ENCODE measurements at regions not wholly inside any gene's neighbourhood (a gene's known extent, or its start where the extent isn't known, plus 50 kb on each side); places are given as distances from the start of the nearest gene placed in this dataset.

DNA sequence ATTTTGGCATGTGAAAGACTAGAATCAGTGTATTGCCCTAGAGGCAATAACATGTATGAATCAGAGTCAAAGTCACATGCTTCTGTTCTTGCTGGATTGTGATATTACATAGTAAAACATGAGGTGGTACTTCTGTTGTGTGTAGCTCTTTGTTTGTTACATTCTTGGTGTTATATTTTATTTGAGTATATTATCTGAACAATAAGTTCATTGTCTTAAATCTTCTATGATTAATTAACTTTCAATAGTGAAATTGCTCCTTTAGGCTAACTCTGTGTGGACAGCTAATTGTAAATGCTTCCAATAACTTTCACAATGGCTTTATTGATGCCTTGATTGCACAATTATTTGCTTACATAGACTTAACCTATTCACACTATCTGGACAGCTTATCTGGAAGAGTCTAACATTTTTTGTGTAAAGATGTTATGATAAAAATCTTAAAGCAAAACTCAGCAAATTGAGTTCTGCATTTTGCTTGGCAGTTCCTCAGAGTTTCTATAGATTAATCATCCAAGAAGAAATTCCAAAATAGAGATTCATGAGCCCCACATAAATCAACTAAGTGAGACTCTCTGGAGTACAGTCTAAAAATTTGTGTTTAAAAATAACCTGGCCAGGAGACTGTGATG is 239.6 kb upstream of the TUSC1 start:
- H3K4me3 ChIP-seq (ENCODE audit: low read depth, low read length), result no peak overlapping the region
- TF ChIP-seq, protein P1, sequence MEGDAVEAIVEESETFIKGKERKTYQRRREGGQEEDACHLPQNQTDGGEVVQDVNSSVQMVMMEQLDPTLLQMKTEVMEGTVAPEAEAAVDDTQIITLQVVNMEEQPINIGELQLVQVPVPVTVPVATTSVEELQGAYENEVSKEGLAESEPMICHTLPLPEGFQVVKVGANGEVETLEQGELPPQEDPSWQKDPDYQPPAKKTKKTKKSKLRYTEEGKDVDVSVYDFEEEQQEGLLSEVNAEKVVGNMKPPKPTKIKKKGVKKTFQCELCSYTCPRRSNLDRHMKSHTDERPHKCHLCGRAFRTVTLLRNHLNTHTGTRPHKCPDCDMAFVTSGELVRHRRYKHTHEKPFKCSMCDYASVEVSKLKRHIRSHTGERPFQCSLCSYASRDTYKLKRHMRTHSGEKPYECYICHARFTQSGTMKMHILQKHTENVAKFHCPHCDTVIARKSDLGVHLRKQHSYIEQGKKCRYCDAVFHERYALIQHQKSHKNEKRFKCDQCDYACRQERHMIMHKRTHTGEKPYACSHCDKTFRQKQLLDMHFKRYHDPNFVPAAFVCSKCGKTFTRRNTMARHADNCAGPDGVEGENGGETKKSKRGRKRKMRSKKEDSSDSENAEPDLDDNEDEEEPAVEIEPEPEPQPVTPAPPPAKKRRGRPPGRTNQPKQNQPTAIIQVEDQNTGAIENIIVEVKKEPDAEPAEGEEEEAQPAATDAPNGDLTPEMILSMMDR (IDR thresholded peaks at IDR 0.05; ENCODE audit: borderline replicate concordance, insufficient read depth, low read depth, low read length), result no peak

DNA sequence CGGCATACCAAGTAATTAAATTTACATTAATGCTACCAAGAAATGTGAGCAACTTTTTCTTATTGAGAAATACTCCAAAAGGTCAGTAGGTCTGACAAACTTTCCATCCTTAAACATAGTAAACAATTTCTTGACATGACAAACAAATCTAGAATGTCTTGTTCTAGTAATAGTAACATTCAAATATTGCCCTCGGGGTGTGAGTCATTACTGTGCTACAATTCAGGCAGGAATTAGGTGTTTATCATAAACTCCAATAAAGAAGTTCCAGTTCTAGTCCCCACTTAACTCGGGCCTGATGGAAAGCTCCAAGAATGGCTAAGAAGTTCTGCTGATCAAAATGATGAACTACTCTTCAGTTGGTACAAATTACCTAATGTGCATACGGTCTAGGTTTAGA is 235.6 kb upstream of the TUSC1 start:
- no peak overlapping the region for H3K4me3 ChIP-seq (ENCODE audit: low read depth, low read length)
- TF ChIP-seq, protein P1 (IDR thresholded peaks at IDR 0.05; ENCODE audit: borderline replicate concordance, insufficient read depth, low read depth, low read length), result no peak

DNA sequence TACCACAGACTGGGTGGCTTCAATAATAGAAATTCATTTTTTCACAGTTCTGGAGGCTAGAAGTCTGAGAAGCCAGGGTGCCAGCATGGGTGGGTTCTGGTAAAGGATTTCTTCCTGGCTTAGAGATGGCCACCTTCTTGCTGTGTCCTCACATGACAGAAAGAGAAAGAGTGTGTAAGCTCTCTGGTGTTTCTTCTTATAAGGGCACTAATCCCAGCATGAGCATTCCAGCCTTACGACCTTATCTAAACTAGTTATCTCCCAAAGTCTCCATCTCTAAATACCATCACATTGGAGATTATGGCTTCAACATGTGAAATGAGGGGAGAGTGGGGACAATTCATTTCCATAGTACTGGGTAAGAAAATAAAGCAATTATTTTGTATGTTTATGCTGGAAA is 226.5 kb upstream of the TUSC1 start:
- TF ChIP-seq, protein P1 (IDR thresholded peaks at IDR 0.05; ENCODE audit: borderline replicate concordance, insufficient read depth, low read depth, low read length), result no peak
- no peak overlapping the region for H3K4me3 ChIP-seq (ENCODE audit: low read depth, low read length)

DNA sequence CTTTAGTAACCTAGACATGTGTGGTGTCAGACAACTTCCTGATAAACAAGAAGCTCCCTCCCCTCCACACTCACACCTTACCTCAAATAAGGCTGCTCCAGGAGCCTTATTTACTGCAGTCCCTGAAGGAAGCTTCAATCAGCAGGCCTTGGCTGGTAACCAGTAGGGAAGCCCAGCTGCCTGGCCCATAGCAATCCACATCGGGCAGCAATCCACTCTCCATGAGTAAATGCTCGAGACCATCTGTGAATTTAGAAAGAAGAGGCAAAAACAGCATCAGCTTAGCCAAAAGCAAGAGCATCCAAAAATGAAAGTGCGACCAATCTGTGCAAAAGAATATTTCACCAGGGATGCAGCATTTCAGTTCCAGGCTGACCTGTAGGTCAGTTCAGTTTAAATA is 213.3 kb upstream of the TUSC1 start:
- TF ChIP-seq, protein P1 (IDR thresholded peaks at IDR 0.05; ENCODE audit: borderline replicate concordance, insufficient read depth, low read depth, low read length), result no peak
- H3K4me3 ChIP-seq (ENCODE audit: low read depth, low read length), result no peak overlapping the region

DNA sequence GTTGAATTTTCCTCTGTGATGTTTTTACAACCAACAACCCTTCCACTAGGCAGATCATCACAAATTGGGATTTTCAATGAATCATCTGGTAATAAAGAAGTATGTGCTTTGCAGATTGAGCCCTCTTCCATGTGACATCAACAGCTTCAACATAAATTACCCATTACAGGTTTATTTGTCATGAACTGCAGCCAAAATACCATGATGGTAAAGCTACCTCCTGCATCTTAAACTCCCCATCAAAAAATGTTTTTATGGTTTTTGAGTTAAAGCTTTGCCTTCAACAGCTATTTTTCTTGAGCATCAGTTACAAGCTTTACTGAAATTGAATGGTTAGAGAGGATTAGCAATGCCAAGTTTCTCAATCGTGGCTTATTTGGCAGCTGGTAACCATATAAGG is 211.4 kb upstream of the TUSC1 start:
- TF ChIP-seq, protein P1 (IDR thresholded peaks at IDR 0.05; ENCODE audit: borderline replicate concordance, insufficient read depth, low read depth, low read length), result no peak
- H3K4me3 ChIP-seq (ENCODE audit: low read depth, low read length), result no peak overlapping the region

DNA sequence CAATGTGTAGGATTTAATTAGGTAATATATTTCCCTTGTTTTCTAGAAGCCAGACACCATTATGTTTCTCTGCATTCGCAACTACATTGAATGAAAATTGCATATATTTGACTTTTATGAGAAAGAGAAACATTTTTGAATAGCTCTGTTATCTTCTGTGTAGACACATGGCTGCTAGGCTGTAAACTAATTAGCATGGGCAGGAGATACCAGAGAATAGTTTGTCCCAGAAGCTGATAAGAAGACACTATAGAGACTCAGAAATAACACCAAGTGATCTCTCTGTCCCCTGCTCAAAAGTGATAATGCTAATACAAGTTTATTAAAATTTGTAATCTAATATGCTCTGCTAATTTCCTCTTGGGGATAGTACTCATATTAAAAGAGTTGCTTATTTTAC is 198.0 kb upstream of the TUSC1 start:
- TF ChIP-seq, protein P1 (IDR thresholded peaks at IDR 0.05; ENCODE audit: borderline replicate concordance, insufficient read depth, low read depth, low read length), result no peak
- H3K4me3 ChIP-seq (ENCODE audit: low read depth, low read length), result no peak overlapping the region

DNA sequence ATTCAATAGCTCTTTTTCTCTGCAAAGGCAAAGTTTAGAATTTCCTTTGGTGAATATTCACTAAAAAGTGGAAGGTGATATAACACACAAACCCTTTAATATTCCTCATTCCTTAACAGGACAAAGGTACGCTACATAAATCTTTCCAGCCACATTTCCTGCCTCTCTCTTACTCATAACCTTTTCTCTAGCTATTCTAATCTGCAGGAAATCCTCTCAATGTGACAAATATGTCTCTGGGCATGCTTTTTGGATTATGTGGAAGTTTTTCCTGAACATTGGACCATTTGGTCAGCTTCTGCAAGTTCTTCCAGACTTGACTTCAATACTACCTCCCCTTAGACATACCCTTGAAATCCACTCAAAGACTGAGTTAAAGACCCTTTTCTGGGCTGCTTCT is 186.3 kb upstream of the TUSC1 start:
- TF ChIP-seq, protein P1 (IDR thresholded peaks at IDR 0.05; ENCODE audit: borderline replicate concordance, insufficient read depth, low read depth, low read length), result no peak
- no peak overlapping the region for H3K4me3 ChIP-seq (ENCODE audit: low read depth, low read length)

Data from GM12875 (cell line).